Loucy (cell line): ENCODE measurements at regions not wholly inside any gene's neighbourhood (a gene's known extent, or its start where the extent isn't known, plus 50 kb on each side); places are given as distances from the start of the nearest gene placed in this dataset.
"Not testable (repeated sequence)": the region's sequence is repeated elsewhere in the genome, so short reads cannot be mapped to it uniquely, and the experiment has no call there.

Source experiments
- H2AFZ ChIP-seq: fragments of 200-600 bp; sonication (generic); 2 replicates; pipeline ENCODE4 v1.6.0; 2016; ENCODE audit warnings: antibody characterized with exemption, mild to moderate bottlenecking, low read length, moderate library complexity
- H3F3A ChIP-seq: fragments of 200-600 bp; 2 replicates; pipeline ENCODE4 v1.6.0; 2016; ENCODE audit warnings: antibody characterized with exemption, low read depth, mild to moderate bottlenecking
- H3K27me3 ChIP-seq: fragments of 200-600 bp; sonication (generic); 2 replicates; pipeline ENCODE4 v1.6.1; 2014; ENCODE audit warnings: low read length, mild to moderate bottlenecking; ENCODE audit not compliant: insufficient read depth, poor library complexity, severe bottlenecking
- H3K36me3 ChIP-seq: fragments of 200-600 bp; sonication (generic); 2 replicates; pipeline ENCODE4 v1.6.1; 2016; ENCODE audit warnings: low read length; ENCODE audit not compliant: insufficient read depth
- H3K4me1 ChIP-seq: fragments of 200-600 bp; sonication (generic); 2 replicates; pipeline ENCODE4 v1.5.1; 2014; ENCODE audit warnings: low read length, mild to moderate bottlenecking; ENCODE audit not compliant: insufficient read depth, poor library complexity, severe bottlenecking
- H3K4me2 ChIP-seq: fragments of 200-600 bp; sonication (generic); 2 replicates; pipeline ENCODE4 v1.6.0; 2014; ENCODE audit warnings: antibody characterized with exemption, low read length, low read depth, mild to moderate bottlenecking; ENCODE audit not compliant: poor library complexity, severe bottlenecking
- H3K4me3 ChIP-seq: fragments of 200-600 bp; sonication (generic); 2 replicates; pipeline ENCODE4 v1.5.1; 2014; ENCODE audit warnings: low read length, mild to moderate bottlenecking, mixed read lengths; ENCODE audit not compliant: poor library complexity, severe bottlenecking
- H3K79me2 ChIP-seq: fragments of 200-600 bp; sonication (generic); 2 replicates; pipeline ENCODE4 v1.6.1; 2014; ENCODE audit warnings: low read length; ENCODE audit not compliant: insufficient read depth
- H3K9ac ChIP-seq: fragments of 200-600 bp; sonication (generic); 2 replicates; pipeline ENCODE4 v1.6.0; 2014; ENCODE audit warnings: mild to moderate bottlenecking, low read depth, low read length, moderate library complexity; ENCODE audit not compliant: poor library complexity, severe bottlenecking
- H3K9me2 ChIP-seq: fragments of 200-600 bp; sonication (generic); replicated peaks from 2 replicates; pipeline ENCODE4 v1.6.1; 2016; ENCODE audit warnings: low read depth, low read length, mixed read lengths
- H3K9me3 ChIP-seq: fragments of 200-600 bp; sonication (generic); 2 replicates; pipeline ENCODE4 v1.6.1; 2014; ENCODE audit warnings: mild to moderate bottlenecking, antibody characterized with exemption, low read length, low read depth; ENCODE audit not compliant: insufficient read depth
- H4K20me1 ChIP-seq: fragments of 200-600 bp; sonication (generic); 2 replicates; pipeline ENCODE4 v1.6.0; 2014; ENCODE audit warnings: antibody characterized with exemption, low read length, mild to moderate bottlenecking; ENCODE audit not compliant: insufficient read depth, poor library complexity, severe bottlenecking
- EZH2phosphoT487 ChIP-seq: fragments of 200-600 bp; IDR thresholded peaks from 2 replicates; pipeline ENCODE4 v1.6.1; 2018; ENCODE audit warnings: antibody characterized with exemption, mild to moderate bottlenecking, moderate library complexity, borderline replicate concordance
- TF ChIP-seq, protein P1 (sequence below): fragments of 200-600 bp; sonication (generic); conservative IDR thresholded peaks from 2 replicates; pipeline ENCODE4 v1.5.1; 2014; ENCODE audit warnings: mild to moderate bottlenecking, antibody characterized with exemption, low read length

DNA sequence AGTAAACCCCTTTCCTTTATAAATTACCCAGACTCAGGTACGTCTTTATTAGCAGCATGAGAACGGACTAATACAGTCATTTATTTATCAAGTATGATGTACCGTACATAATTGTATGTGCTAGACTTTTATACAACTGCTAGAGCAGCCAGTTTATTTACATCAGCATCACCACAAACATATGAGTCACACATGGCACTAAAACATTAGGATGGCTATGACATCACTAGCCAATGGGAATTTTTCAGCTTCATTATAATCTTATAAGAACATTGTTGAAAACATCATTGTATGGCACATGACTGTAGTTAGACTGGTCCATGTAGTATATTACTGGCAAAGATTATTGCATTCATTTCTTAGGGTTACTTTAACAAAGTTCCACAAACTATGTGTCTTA lies 121.7 kb downstream of the ZMAT3 start:
- no peak overlapping the region for H3K4me3 ChIP-seq
- no peaks in the 10 kb centered on the region for H3F3A ChIP-seq
- H3K9me3 ChIP-seq: no peaks in the 10 kb centered on the region
- no peaks in the 10 kb centered on the region for H3K79me2 ChIP-seq
- no peak for TF ChIP-seq EZH2phosphoT487
- TF ChIP-seq, protein P1, sequence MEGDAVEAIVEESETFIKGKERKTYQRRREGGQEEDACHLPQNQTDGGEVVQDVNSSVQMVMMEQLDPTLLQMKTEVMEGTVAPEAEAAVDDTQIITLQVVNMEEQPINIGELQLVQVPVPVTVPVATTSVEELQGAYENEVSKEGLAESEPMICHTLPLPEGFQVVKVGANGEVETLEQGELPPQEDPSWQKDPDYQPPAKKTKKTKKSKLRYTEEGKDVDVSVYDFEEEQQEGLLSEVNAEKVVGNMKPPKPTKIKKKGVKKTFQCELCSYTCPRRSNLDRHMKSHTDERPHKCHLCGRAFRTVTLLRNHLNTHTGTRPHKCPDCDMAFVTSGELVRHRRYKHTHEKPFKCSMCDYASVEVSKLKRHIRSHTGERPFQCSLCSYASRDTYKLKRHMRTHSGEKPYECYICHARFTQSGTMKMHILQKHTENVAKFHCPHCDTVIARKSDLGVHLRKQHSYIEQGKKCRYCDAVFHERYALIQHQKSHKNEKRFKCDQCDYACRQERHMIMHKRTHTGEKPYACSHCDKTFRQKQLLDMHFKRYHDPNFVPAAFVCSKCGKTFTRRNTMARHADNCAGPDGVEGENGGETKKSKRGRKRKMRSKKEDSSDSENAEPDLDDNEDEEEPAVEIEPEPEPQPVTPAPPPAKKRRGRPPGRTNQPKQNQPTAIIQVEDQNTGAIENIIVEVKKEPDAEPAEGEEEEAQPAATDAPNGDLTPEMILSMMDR: no peak
- H4K20me1 ChIP-seq: no peaks in the 10 kb centered on the region
- no peaks in the 10 kb centered on the region for H3K4me1 ChIP-seq
- no peak overlapping the region for H3K4me2 ChIP-seq
- no peaks in the 10 kb centered on the region for H3K36me3 ChIP-seq
- no peaks in the 10 kb centered on the region for H3K9me2 ChIP-seq
- H3K27me3 ChIP-seq: no peaks in the 10 kb centered on the region
- H3K9ac ChIP-seq: no peak overlapping the region
- H2AFZ ChIP-seq: no peak overlapping the region

DNA sequence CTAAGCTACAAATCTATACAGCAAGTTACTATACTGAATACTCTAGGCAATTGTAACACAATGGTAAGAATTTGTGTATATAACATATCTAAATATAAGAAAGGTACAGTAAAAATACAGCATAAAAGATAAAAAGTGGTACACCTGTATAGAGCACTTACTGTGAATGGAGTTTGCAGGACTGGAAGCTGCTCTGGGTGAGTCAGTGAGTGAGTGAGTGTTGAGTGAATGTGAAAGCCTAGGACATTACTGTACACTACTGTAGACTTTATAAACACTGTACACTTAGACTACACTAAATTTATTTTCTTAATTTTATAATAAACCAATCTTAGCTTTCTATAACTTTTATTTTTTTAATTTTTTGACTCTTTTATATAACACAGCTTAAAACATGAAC lies 123.1 kb downstream of the ZMAT3 start:
- no peaks in the 10 kb centered on the region for H3K36me3 ChIP-seq
- TF ChIP-seq, protein P1: no peak
- TF ChIP-seq EZH2phosphoT487: no peak

GRCh38 chr3:178947738-178948137 lies 123.9 kb downstream of the ZMAT3 start:
- Histone ChIP-seq H3K4me3 (no peak overlapping the region), H3K36me3 (no peaks in the 10 kb centered on the region), H3K4me2 (no peak overlapping the region), H3K9me3 (no peaks in the 10 kb centered on the region), H3K9ac (no peak overlapping the region), H2AFZ (no peak overlapping the region), H3K9me2 (no peaks in the 10 kb centered on the region), H3K27me3 (no peaks in the 10 kb centered on the region), H4K20me1 (no peaks in the 10 kb centered on the region), H3F3A (no peaks in the 10 kb centered on the region), H3K79me2 (no peaks in the 10 kb centered on the region), H3K4me1 (no peaks in the 10 kb centered on the region)
- no peak for TF ChIP-seq EZH2phosphoT487
- TF ChIP-seq, protein P1: peak; percentile 30

More for the DNA sequence above, 123.1 kb downstream of the ZMAT3 start:
- Histone ChIP-seq H3K9ac (no peak overlapping the region), H3F3A (no peaks in the 10 kb centered on the region), H3K9me3 (no peaks in the 10 kb centered on the region), H2AFZ (no peak overlapping the region), H3K4me3 (no peak overlapping the region), H3K79me2 (no peaks in the 10 kb centered on the region), H4K20me1 (no peaks in the 10 kb centered on the region), H3K27me3 (no peaks in the 10 kb centered on the region), H3K9me2 (no peaks in the 10 kb centered on the region), H3K4me2 (no peak overlapping the region), H3K4me1 (no peaks in the 10 kb centered on the region)

DNA sequence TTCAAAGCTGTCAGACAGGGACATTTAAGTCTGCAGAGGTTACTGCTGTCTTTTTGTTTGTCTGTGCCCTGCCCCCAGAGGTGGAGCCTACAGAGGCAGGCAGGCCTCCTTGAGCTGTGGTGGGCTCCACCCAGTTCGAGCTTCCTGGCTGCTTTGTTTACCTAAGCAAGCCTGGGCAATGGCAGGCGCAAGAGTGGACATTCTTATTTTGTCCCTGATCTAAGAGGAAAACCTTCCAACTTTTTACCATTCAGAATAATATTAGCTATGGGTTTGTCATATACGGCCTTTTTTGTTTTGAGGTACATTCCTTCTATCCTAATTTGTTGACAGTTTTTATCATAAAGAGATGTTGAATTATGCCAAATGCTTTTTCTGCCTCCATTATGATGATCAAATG lies 129.3 kb downstream of the ZMAT3 start:
- not testable (repeated sequence) for H3K27me3 ChIP-seq, H4K20me1 ChIP-seq, H3K4me3 ChIP-seq, H3K79me2 ChIP-seq, H3F3A ChIP-seq, H3K36me3 ChIP-seq, H3K4me1 ChIP-seq, H3K9ac ChIP-seq, H3K9me2 ChIP-seq, H3K9me3 ChIP-seq, H3K4me2 ChIP-seq, H2AFZ ChIP-seq
